ENCODE measurements at regions not wholly inside any gene's neighbourhood (a gene's known extent, or its start where the extent isn't known, plus 50 kb on each side); places are given as distances from the start of the nearest gene placed in this dataset.

DNA sequence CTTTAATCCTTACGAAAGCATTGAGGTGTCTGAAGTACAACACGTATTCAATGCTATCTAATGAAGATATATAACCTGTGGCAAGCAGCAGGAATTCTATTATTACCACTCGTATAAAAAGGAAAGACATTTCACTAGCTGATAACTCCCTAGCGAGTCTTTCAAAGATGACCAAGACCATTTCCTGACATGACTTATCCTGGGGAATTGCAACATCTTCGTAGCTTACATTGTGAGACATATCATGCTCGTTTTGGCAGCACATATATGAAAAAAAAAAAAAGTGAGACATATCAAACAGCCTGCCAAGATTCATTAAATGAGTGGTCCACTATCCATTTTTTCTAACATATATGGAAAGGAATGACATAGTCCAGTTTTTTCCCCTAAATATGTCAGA, 337.0 kb downstream of the FSCB start:
- TF ChIP-seq, protein P1, sequence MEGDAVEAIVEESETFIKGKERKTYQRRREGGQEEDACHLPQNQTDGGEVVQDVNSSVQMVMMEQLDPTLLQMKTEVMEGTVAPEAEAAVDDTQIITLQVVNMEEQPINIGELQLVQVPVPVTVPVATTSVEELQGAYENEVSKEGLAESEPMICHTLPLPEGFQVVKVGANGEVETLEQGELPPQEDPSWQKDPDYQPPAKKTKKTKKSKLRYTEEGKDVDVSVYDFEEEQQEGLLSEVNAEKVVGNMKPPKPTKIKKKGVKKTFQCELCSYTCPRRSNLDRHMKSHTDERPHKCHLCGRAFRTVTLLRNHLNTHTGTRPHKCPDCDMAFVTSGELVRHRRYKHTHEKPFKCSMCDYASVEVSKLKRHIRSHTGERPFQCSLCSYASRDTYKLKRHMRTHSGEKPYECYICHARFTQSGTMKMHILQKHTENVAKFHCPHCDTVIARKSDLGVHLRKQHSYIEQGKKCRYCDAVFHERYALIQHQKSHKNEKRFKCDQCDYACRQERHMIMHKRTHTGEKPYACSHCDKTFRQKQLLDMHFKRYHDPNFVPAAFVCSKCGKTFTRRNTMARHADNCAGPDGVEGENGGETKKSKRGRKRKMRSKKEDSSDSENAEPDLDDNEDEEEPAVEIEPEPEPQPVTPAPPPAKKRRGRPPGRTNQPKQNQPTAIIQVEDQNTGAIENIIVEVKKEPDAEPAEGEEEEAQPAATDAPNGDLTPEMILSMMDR (IDR thresholded peaks at IDR 0.05): no peak
- no peak for TF ChIP-seq EZH2 (IDR thresholded peaks at IDR 0.05; ENCODE audit: borderline replicate concordance, insufficient read depth, low read depth, low read length, poor library complexity, severe bottlenecking)

Data from B cell (primary cell).